SK-N-MC (cell line): ENCODE measurements at regions not wholly inside any gene's neighbourhood (a gene's known extent, or its start where the extent isn't known, plus 50 kb on each side); places are given as distances from the start of the nearest gene placed in this dataset.
"Not testable (repeated sequence)": the region's sequence is repeated elsewhere in the genome, so short reads cannot be mapped to it uniquely, and the experiment has no call there.

ENCODE experiments used
- DNase-seq: peaks from one replicate; pipeline ENCODE4 v3.0.0-alpha.2; 2011; ENCODE audit warnings: low read depth, low spot score
- H3K27ac ChIP-seq: fragments of 200-600 bp; sonication (generic); 2 replicates; pipeline ENCODE4 v1.5.1; 2016; ENCODE audit warnings: mixed run types
- H3K36me3 ChIP-seq: fragments of 200-600 bp; sonication (generic); 2 replicates; pipeline ENCODE4 v1.6.1; 2017; ENCODE audit warnings: antibody characterized with exemption, low read length, mixed read lengths; ENCODE audit not compliant: insufficient read depth
- H3K4me3 ChIP-seq: fragments of 200-600 bp; sonication (generic); 2 replicates; pipeline ENCODE4 v1.5.1; 2016
- H3K9ac ChIP-seq: fragments of 200-600 bp; sonication (generic); 2 replicates; pipeline ENCODE4 v1.8.0; 2017; ENCODE audit warnings: mixed run types, mixed read lengths; ENCODE audit not compliant: insufficient read length
- H3K9me3 ChIP-seq: fragments of 200-600 bp; sonication (generic); 2 replicates; pipeline ENCODE4 v1.6.1; 2017; ENCODE audit warnings: low read depth, mild to moderate bottlenecking, antibody characterized with exemption, low read length, moderate library complexity, mixed read lengths
- EZH2 ChIP-seq: fragments of 200-600 bp; sonication (generic); IDR thresholded peaks from one replicate; pipeline ENCODE4 v1.6.1; 2017; ENCODE audit warnings: antibody characterized with exemption
- FOXP2 ChIP-seq: optimal IDR thresholded peaks from 2 replicates; pipeline ENCODE3; 2011; ENCODE audit warnings: mild to moderate bottlenecking, moderate library complexity; ENCODE audit not compliant: insufficient read depth; ENCODE audit errors: extremely low read length, control extremely low read depth
- POLR2AphosphoS5 ChIP-seq: IDR thresholded peaks from 2 replicates; pipeline ENCODE4 v1.6.1; 2012; ENCODE audit warnings: mild to moderate bottlenecking, low read depth, low read length, borderline replicate concordance

GRCh38 chr3:181230258-181230657, 240.7 kb upstream of the DNAJC19 start:
- no peak overlapping the region for H3K27ac ChIP-seq
- no peaks in the 10 kb centered on the region for H3K9me3 ChIP-seq
- no peaks in the 10 kb centered on the region for H3K36me3 ChIP-seq
- TF ChIP-seq EZH2 (no peak), POLR2AphosphoS5 (no peak), FOXP2 (no peak)
- H3K4me3 ChIP-seq, result no peak overlapping the region
- no peak overlapping the region for H3K9ac ChIP-seq
- no peak for DNase-seq

GRCh38 chr3:181213347-181213746, 223.8 kb upstream of the DNAJC19 start:
- no peak overlapping the region for H3K27ac ChIP-seq
- H3K4me3 ChIP-seq, result no peak overlapping the region
- H3K36me3 ChIP-seq, result no peaks in the 10 kb centered on the region
- no peak for DNase-seq
- TF ChIP-seq FOXP2 (no peak), EZH2 (no peak), POLR2AphosphoS5 (no peak)
- no peak overlapping the region for H3K9ac ChIP-seq
- no peaks in the 10 kb centered on the region for H3K9me3 ChIP-seq

DNA sequence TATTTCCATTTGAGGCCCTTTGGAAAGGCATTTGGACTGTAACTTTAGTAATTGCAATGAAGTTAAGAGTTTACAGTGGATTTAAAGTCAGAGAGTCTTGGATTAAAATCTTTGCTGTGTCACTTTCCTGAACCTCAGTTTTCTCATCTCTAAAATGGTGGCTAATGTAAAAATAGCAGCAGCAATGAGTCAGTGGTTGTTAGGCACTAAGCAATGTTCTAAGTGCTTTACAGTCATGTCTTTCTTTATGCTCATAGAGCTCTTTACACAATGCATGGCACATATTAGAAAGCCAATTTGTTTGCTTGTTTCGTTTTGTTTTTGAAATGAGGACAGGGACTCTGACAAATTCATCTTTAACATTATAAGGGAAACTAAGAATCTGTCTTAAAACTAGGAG, 222.7 kb upstream of the DNAJC19 start:
- H3K36me3 ChIP-seq, result no peaks in the 10 kb centered on the region
- no peak overlapping the region for H3K27ac ChIP-seq
- no peak overlapping the region for H3K4me3 ChIP-seq
- TF ChIP-seq POLR2AphosphoS5, result no peak
- TF ChIP-seq EZH2, result no peak
- TF ChIP-seq FOXP2, result no peak
- DNase-seq, result no peak
- no peaks in the 10 kb centered on the region for H3K9me3 ChIP-seq
- no peak overlapping the region for H3K9ac ChIP-seq

GRCh38 chr3:181210275-181210674, 220.7 kb upstream of the DNAJC19 start:
- Histone ChIP-seq H3K36me3 (no peaks in the 10 kb centered on the region), H3K9me3 (no peaks in the 10 kb centered on the region), H3K27ac (no peak overlapping the region), H3K9ac (no peak overlapping the region), H3K4me3 (no peak overlapping the region)
- DNase-seq, result peak; percentile 47
- TF ChIP-seq POLR2AphosphoS5 (no peak), FOXP2 (no peak), EZH2 (no peak)

DNA sequence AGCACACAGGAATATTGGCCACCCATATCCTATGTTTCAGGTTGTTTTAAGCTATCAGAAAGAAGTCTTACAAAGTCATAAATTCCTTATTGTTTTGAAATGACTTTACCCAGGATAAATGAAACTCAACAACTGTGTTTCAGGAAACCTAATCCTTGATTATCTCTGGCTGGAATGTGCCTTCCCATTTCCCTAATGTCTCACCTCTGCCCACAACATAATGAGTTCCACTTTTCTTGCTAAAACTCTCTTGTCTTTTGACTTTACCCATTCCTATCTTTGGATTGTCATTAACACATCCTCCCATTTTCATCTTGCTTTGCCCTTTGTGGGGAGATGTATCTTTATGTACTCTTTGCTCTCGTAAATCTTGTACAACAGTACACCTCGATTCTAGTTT, 200.0 kb upstream of the DNAJC19 start:
- H3K9ac ChIP-seq, result no peak overlapping the region
- H3K4me3 ChIP-seq, result no peak overlapping the region
- no peak for TF ChIP-seq POLR2AphosphoS5
- H3K9me3 ChIP-seq, result no peaks in the 10 kb centered on the region
- no peak for DNase-seq
- no peaks in the 10 kb centered on the region for H3K36me3 ChIP-seq
- no peak overlapping the region for H3K27ac ChIP-seq

DNA sequence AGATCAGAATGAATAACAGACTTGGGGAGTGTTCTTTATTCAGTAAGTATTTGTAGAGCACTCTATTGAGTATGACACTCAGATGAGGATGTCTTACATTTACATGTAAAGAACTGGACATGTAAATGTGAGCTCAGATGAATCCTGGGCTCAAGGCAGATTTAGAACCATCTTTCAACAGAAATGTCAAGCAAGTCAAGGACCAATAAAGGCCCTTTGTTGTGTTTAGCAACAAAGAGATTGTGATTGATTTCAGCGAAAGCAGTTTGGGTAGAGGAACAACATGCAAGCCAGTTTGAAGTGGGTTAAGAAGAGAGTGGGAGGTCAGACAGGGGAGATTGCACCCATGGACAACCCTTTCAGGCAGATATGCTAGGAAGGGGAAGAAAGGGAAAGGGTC, 194.2 kb upstream of the DNAJC19 start:
- no peaks in the 10 kb centered on the region for H3K9me3 ChIP-seq
- no peak overlapping the region for H3K4me3 ChIP-seq
- no peak for TF ChIP-seq POLR2AphosphoS5
- TF ChIP-seq FOXP2, result no peak
- TF ChIP-seq EZH2, result no peak
- no peak overlapping the region for H3K9ac ChIP-seq
- H3K36me3 ChIP-seq, result no peaks in the 10 kb centered on the region
- DNase-seq, result no peak
- H3K27ac ChIP-seq, result no peak overlapping the region

DNA sequence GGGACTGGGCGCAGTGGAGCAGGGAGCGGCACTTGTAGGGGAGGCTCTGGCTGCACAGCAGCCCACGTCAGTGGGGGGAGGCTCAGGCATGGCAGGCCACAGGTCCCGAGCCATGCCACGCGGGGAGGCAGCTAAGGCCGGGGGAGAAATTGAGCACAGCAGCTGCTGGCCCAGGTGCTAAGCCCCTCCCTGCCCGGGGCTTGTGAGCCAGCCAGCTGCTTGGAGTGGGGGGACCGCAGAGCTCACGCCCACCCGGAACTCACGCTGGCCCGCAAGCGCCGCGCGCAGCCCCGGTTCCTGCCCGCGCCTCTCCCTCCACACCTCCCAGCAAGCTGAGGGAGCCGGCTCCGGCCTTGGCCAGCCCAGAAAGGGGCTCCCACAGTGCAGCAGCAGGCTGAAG, 193.5 kb upstream of the DNAJC19 start:
- not testable (repeated sequence) for H3K4me3 ChIP-seq, H3K27ac ChIP-seq, DNase-seq, H3K36me3 ChIP-seq, H3K9ac ChIP-seq, H3K9me3 ChIP-seq

- Histone ChIP-seq H3K4me3 (no peak overlapping the region), H3K27ac (no peak overlapping the region), H3K9me3 (no peaks in the 10 kb centered on the region), H3K36me3 (no peaks in the 10 kb centered on the region), H3K9ac (no peak overlapping the region)
- DNase-seq, result no peak
- TF ChIP-seq EZH2 (no peak), POLR2AphosphoS5 (no peak), FOXP2 (no peak)
Measured at GRCh38 chr3:181178991-181179390, 189.5 kb upstream of the DNAJC19 start.

DNA sequence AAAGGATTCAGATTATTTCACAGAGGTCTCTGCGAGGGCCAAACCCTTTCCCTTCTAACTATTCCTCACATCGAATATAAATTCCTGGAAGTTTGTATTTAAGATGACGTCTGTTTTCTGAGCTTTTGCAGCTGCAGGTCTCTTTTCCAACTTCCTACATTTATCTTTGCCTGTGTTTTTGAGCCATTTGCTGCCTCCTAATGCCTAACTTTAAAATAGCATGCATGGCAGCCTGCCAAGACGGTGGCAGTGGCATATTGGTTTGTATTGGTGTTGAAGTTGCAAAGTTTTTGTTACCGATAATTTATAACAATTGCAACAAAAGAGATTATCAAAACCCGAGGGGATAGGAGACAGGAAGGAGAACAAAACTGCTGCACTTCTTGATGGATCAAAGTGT, 187.1 kb upstream of the DNAJC19 start:
- no peaks in the 10 kb centered on the region for H3K36me3 ChIP-seq
- H3K27ac ChIP-seq, result no peak overlapping the region
- H3K9me3 ChIP-seq, result no peaks in the 10 kb centered on the region
- no peak overlapping the region for H3K9ac ChIP-seq
- TF ChIP-seq POLR2AphosphoS5, result peak; percentile 30; the same call in 1 of the 2 replicates
- TF ChIP-seq FOXP2, result no peak
- H3K4me3 ChIP-seq, result peak overlapping the region; percentile 39
- DNase-seq, result peak; percentile 53

- Histone ChIP-seq H3K27ac (no peak overlapping the region), H3K9ac (no peak overlapping the region), H3K36me3 (no peaks in the 10 kb centered on the region), H3K4me3 (no peak overlapping the region), H3K9me3 (no peaks in the 10 kb centered on the region)
- TF ChIP-seq POLR2AphosphoS5 (no peak), EZH2 (no peak), FOXP2 (no peak)
- no peak for DNase-seq
Measured at GRCh38 chr3:181174676-181175233, 185.2 kb upstream of the DNAJC19 start.
